SU-DHL-6 (cell line): ENCODE measurements at regions not wholly inside any gene's neighbourhood (a gene's known extent, or its start where the extent isn't known, plus 50 kb on each side); places are given as distances from the start of the nearest gene placed in this dataset.

Source experiments
- CTCF ChIP-seq: fragments of 200-600 bp; sonication (generic); IDR thresholded peaks from one replicate; pipeline ENCODE4 v1.5.1; 2017; ENCODE audit warnings: antibody characterized with exemption, mild to moderate bottlenecking, low read length, moderate library complexity; ENCODE audit not compliant: insufficient read depth, poor library complexity, severe bottlenecking
- EZH2phosphoT487 ChIP-seq: fragments of 200-600 bp; sonication (generic), shearing (Covaris generic); conservative IDR thresholded peaks from 2 replicates; pipeline ENCODE4 v1.6.1; 2018; ENCODE audit warnings: mild to moderate bottlenecking, antibody characterized with exemption, low read length, moderate library complexity, mixed read lengths

DNA sequence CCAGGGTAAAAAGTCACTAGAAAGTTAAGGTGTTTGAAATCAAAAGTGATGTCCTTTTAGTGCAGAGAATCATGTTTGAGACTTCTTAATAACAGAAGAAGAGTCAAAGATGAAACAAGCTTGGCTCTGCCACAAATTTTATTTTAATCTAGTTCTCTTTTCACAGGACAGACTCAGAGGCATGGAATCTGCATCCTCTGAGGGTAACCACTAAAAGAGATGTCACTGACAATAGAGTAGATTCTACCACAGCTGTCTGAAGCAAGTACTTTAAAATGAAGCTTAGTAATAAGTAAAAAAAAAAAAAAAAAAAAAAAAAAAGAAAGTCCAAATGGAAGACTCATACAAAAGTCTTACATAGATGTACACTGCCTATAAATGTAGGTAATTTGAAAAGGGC, 519.7 kb upstream of the PRMT6 start:
- TF ChIP-seq EZH2phosphoT487, result no peak
- no peak for TF ChIP-seq CTCF
